ENCODE measurements at regions not wholly inside any gene's neighbourhood (a gene's known extent, or its start where the extent isn't known, plus 50 kb on each side); places are given as distances from the start of the nearest gene placed in this dataset.

DNA sequence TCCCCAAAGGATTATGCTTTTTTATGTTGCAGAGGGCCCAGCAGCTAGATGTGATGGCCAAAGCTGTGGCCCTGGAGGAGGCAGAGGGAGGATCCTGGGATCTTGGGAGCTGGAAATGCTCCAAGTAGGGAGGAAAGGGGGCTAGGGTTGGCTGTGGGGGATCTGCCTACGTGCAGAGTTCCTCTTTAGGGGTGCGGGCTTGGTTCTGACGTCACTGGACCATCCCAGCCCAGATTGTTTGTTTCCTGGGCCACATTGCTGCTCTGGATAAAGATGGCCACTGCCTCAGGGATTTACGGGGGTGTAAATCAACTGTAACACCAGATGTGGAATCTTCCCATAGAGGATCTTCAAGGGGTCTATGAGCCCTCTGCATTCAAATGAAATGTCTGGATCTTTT is 110.3 kb upstream of the SYT13 start:
- FAIRE-seq (no peak), DNase-seq (ENCODE audit: insufficient read length, low spot score) (no peak)
- TF ChIP-seq, protein P1, sequence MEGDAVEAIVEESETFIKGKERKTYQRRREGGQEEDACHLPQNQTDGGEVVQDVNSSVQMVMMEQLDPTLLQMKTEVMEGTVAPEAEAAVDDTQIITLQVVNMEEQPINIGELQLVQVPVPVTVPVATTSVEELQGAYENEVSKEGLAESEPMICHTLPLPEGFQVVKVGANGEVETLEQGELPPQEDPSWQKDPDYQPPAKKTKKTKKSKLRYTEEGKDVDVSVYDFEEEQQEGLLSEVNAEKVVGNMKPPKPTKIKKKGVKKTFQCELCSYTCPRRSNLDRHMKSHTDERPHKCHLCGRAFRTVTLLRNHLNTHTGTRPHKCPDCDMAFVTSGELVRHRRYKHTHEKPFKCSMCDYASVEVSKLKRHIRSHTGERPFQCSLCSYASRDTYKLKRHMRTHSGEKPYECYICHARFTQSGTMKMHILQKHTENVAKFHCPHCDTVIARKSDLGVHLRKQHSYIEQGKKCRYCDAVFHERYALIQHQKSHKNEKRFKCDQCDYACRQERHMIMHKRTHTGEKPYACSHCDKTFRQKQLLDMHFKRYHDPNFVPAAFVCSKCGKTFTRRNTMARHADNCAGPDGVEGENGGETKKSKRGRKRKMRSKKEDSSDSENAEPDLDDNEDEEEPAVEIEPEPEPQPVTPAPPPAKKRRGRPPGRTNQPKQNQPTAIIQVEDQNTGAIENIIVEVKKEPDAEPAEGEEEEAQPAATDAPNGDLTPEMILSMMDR (IDR thresholded peaks at IDR 0.05; ENCODE audit: insufficient read depth, missing control alignments) = no peak

DNA sequence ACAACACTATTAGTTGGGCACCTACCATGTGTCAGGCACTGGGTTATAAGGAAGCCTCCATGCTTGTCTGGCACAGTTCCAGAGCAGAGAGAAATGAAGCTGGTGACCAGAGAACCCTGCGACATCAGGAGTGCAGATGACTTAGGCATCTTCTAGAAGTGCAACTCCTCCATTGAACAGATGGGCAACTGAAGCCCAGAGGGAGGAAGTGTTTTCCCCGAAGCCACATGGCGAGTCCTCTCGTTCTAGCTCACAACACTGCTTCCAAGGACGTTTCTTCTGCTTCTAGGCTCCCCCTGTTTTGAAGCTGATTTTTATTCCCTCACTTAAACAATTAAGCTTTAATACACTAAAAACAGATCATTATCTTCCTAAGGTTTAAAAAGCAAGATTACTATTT is 109.8 kb upstream of the SYT13 start:
- DNase-seq (ENCODE audit: insufficient read length, low spot score) (no peak), FAIRE-seq (no peak)
- TF ChIP-seq, protein P1 (IDR thresholded peaks at IDR 0.05; ENCODE audit: insufficient read depth, missing control alignments) = no peak

DNA sequence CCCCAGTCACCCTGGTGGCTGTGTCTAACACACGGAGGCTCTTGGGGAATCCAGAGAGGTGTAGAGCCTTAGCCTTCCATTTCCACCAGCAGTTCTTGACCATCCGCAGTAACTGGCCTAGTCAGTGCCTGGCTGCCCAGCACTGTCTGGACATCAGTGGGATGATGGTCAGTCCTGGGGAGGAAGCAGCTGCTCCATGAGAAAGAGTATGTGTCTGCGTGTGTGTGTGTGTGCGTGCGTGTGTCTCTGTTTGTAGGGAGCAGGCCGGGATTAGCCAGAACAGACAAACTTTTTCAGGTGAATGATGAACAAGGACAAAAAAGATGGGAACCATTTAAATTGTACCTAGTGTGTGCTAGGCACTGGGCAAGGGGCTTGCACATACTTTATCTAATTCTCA is 109.3 kb upstream of the SYT13 start:
- DNase-seq (ENCODE audit: insufficient read length, low spot score) = no peak
- TF ChIP-seq, protein P1 (IDR thresholded peaks at IDR 0.05; ENCODE audit: insufficient read depth, missing control alignments) = no peak
- FAIRE-seq = no peak

DNA sequence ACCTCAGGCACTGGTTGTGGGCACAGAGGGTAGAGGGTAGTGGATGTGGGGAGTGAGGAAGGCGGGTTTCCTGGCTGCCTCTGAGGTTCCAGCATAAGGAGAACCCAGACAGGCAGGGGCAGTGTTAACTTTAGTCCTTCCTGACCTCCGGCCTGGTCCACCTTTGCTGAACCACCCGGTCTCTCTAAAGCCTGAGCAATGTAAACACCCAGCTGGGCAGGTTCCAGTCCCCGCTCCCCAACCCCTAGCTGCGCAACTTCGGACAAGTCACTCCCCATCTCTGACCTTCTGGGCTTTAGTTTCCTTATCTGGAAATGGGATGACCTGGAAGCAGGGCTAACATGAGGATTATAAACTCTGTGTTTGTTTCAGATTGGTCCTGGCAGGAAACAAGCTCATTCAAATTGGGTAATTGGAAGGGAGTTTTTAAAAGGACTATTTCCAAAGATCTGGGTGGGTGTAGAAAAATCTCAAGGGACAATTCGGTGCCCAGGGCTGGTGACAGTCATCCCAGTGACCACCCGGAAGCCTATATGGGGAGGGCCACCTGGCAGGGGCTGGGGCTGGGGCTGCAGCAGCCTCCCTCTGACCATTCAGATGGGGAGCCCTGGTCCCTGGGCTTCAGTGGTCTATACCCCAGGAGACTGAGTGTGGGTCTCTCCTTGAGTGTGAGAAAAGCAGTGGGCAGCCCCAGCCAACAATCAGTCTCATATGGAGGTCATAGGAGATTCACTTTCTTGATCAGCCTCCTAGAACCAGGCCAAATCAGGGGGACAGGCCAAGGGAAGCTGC is 108.3 kb upstream of the SYT13 start:
- TF ChIP-seq, protein P1 (IDR thresholded peaks at IDR 0.05; ENCODE audit: insufficient read depth, missing control alignments) = no peak
- DNase-seq (ENCODE audit: insufficient read length, low spot score) (no peak), FAIRE-seq (no peak)

DNA sequence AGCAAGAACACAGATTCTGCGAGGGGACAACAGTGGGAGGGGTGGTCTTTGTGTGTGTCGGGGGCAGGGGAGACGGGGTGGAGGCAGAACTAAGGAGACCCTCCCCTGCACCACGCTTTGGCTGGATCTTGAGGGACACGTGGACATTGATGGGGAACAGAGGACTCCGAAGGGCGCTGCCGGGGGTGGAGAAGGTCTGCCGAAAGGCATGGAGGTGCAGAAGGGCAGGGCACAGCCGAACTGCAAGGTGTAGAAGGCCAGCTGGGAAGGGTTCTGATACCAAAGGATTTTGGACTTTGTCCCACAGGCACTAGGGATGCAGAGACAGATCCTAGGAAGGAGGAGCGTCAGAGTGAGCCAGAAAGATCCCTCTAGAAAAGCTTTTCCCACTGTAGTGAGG is 107.7 kb upstream of the SYT13 start:
- DNase-seq (ENCODE audit: insufficient read length, low spot score) = no peak
- FAIRE-seq = no peak
- TF ChIP-seq, protein P1 (IDR thresholded peaks at IDR 0.05; ENCODE audit: insufficient read depth, missing control alignments) = no peak

DNA sequence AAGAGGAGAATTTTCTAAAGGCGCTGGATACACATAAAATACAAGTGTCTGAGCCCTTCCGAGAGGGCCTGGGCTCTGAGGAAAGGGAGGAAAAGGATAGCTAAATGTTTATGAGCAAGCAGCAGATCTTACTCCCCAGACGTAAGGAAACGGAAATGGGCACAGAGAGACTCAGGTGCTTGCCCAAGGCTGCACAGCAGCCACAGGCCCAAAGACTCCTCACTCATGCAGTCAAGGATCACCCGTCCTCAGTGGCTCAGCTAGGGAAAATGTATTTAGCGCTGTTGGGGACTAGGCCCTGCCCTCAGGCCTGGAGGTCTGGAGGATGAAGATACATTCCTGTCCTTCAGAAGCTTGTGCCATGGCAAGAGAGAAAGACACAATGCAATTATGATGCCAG is 107.2 kb upstream of the SYT13 start:
- no peak for FAIRE-seq
- TF ChIP-seq, protein P1 (IDR thresholded peaks at IDR 0.05; ENCODE audit: insufficient read depth, missing control alignments) = no peak

DNA sequence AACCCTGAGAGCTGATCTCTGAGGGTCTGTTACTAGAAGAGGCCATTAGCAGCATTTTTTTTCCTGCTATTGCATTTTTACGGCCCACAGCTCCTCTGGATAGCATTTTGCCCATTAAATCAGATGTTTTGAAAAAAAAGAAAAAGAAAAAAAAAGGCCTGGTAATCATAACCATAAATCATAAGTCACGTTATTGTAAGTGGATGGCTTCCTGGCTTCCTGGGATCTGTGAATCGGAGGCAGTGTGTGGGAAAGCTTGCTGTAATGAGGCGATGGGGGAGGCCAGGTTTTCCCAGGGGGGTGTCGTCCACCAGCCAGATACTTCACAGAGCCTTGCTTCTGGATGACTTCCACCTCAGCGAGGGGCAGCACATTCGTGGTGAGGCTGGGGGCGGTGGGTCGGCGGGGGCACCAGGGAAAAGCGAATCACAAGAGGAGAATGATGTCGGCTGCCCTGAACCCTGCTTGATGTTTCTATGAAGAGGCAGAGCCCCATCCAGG is 106.5 kb upstream of the SYT13 start:
- DNase-seq (ENCODE audit: insufficient read length, low spot score) (no peak), FAIRE-seq (no peak)
- TF ChIP-seq, protein P1 (IDR thresholded peaks at IDR 0.05; ENCODE audit: insufficient read depth, missing control alignments) = no peak

More for the DNA sequence above, 107.2 kb upstream of the SYT13 start:
- no peak for DNase-seq (ENCODE audit: insufficient read length, low spot score)
